ENCODE measurements at regions not wholly inside any gene's neighbourhood (a gene's known extent, or its start where the extent isn't known, plus 50 kb on each side); places are given as distances from the start of the nearest gene placed in this dataset.

DNA sequence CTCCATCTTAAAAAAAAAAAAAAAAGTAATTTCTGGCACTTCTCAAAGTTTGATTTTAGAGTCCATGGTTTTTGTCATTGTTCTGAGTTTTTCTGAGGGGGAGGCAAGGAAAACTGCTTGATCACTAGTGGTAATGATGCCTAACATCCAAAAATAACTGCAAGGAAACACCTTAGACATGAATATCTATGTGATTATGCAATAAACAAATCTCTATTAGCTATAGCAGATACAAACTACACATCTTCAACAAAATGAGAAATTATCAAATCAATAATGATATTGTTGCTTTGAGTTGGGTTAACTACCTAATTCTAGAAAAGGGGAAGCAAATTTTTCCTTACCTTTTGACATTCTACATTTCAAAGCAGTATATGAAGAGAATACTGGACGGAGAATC lies 230.9 kb upstream of the JARID2 start:
- no peak for TF ChIP-seq EZH2 (IDR thresholded peaks at IDR 0.05; ENCODE audit: low read length, missing control alignments)
- TF ChIP-seq, protein P1, sequence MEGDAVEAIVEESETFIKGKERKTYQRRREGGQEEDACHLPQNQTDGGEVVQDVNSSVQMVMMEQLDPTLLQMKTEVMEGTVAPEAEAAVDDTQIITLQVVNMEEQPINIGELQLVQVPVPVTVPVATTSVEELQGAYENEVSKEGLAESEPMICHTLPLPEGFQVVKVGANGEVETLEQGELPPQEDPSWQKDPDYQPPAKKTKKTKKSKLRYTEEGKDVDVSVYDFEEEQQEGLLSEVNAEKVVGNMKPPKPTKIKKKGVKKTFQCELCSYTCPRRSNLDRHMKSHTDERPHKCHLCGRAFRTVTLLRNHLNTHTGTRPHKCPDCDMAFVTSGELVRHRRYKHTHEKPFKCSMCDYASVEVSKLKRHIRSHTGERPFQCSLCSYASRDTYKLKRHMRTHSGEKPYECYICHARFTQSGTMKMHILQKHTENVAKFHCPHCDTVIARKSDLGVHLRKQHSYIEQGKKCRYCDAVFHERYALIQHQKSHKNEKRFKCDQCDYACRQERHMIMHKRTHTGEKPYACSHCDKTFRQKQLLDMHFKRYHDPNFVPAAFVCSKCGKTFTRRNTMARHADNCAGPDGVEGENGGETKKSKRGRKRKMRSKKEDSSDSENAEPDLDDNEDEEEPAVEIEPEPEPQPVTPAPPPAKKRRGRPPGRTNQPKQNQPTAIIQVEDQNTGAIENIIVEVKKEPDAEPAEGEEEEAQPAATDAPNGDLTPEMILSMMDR (conservative IDR thresholded peaks at IDR 0.05 in 1 of 2, IDR thresholded peaks at IDR 0.05 in 1 of 2; ENCODE audit: low read depth in 1 of 2, low read length in 2 of 2) = no peak
- no peak overlapping the region for H3K27ac ChIP-seq (ENCODE audit: insufficient read depth, low read length)

DNA sequence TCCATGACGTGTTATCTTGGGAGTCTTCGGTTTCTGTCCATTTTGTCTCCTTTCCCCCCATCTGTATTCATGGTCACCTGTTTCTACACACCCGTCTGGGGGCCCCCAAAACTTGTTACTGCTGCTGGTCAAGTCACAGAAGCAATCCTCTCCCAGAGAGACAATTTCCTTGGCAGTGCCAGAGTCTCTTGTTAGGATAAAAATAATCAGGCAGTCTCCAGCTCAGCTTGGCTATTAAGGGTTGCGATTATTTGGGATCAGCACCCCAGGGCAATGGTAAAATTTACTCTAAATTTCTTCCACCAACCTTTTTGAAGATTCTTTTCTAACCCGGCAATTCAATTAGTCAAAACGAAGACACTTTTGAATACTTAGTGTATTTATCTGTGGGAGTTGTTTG lies 229.1 kb upstream of the JARID2 start:
- H3K9ac ChIP-seq (ENCODE audit: insufficient read depth, low read length) = no peak overlapping the region
- H3K79me2 ChIP-seq (ENCODE audit: control insufficient read depth, insufficient read depth, low read length) = no peaks in the 10 kb centered on the region
- H3K4me2 ChIP-seq (ENCODE audit: extremely low read depth, insufficient read depth, low read length) = no peak overlapping the region
- H4K20me1 ChIP-seq (ENCODE audit: control insufficient read depth, extremely low read depth, insufficient read depth, low read length) = no peaks in the 10 kb centered on the region
- no peak for TF ChIP-seq EZH2 (IDR thresholded peaks at IDR 0.05; ENCODE audit: low read length, missing control alignments)
- TF ChIP-seq, protein P1 (conservative IDR thresholded peaks at IDR 0.05 in 1 of 2, IDR thresholded peaks at IDR 0.05 in 1 of 2; ENCODE audit: low read depth in 1 of 2, low read length in 2 of 2) = no peak
- no peak for DNase-seq (ENCODE audit: low read depth in 2 of 2)
- H3K27ac ChIP-seq (ENCODE audit: insufficient read depth, low read length) = no peak overlapping the region
- H2AFZ ChIP-seq (ENCODE audit: low read length) = no peak overlapping the region
- H3K36me3 ChIP-seq (ENCODE audit: control insufficient read depth, insufficient read depth, low read length) = no peaks in the 10 kb centered on the region
- no peak overlapping the region for H3K4me3 ChIP-seq (replicated peaks in 1 of 4; ENCODE audit: control extremely low read depth in 1 of 4, insufficient read depth in 1 of 4, low read depth in 3 of 4, low read length in 4 of 4)
- H3K4me1 ChIP-seq (ENCODE audit: control insufficient read depth, extremely low read depth, insufficient read depth, low read length) = no peaks in the 10 kb centered on the region
- H3K9me3 ChIP-seq (ENCODE audit: control insufficient read depth, insufficient read depth, low read depth, low read length) = no peaks in the 10 kb centered on the region
- peaks cover 2% of the 10 kb centered on the region for H3K27me3 ChIP-seq (ENCODE audit: control insufficient read depth, insufficient read depth, low read length)

More for the DNA sequence above, 230.9 kb upstream of the JARID2 start:
- Histone ChIP-seq H4K20me1 (ENCODE audit: control insufficient read depth, extremely low read depth, insufficient read depth, low read length) (no peaks in the 10 kb centered on the region), H3K4me1 (ENCODE audit: control insufficient read depth, extremely low read depth, insufficient read depth, low read length) (no peaks in the 10 kb centered on the region), H2AFZ (ENCODE audit: low read length) (no peak overlapping the region), H3K4me2 (ENCODE audit: extremely low read depth, insufficient read depth, low read length) (no peak overlapping the region), H3K79me2 (ENCODE audit: control insufficient read depth, insufficient read depth, low read length) (no peaks in the 10 kb centered on the region), H3K9me3 (ENCODE audit: control insufficient read depth, insufficient read depth, low read depth, low read length) (no peaks in the 10 kb centered on the region), H3K9ac (ENCODE audit: insufficient read depth, low read length) (no peak overlapping the region), H3K36me3 (ENCODE audit: control insufficient read depth, insufficient read depth, low read length) (no peaks in the 10 kb centered on the region), H3K4me3 (replicated peaks in 1 of 4; ENCODE audit: control extremely low read depth in 1 of 4, insufficient read depth in 1 of 4, low read depth in 3 of 4, low read length in 4 of 4) (no peak overlapping the region), H3K27me3 (ENCODE audit: control insufficient read depth, insufficient read depth, low read length) (peaks cover 2% of the 10 kb centered on the region)
- DNase-seq (ENCODE audit: low read depth in 2 of 2) = no peak

DNA sequence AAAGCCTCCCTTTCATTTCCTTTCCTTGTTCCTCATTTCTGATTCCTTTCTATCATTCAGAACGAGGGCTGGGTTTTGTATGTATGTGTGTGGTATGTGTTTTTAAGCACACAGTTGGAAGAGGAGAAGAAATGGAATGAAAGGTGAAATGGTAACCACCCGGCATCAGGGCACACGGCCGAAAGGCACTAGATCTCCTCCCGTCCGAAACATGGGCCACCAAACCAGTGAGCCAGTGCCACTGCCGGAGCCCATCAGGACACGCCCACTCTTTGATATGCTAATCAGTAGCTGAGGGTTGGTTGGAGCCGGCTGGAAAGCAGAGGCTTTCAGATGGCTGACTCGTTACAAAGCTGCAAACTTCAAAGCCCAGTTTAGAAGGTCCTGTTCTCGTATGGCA lies 228.6 kb upstream of the JARID2 start:
- no peak overlapping the region for H3K4me3 ChIP-seq (replicated peaks in 1 of 4; ENCODE audit: control extremely low read depth in 1 of 4, insufficient read depth in 1 of 4, low read depth in 3 of 4, low read length in 4 of 4)
- no peak overlapping the region for H3K27ac ChIP-seq (ENCODE audit: insufficient read depth, low read length)
- H3K4me2 ChIP-seq (ENCODE audit: extremely low read depth, insufficient read depth, low read length) = no peak overlapping the region
- DNase-seq (ENCODE audit: low read depth in 2 of 2) = peak in 1 of 2 donors; percentile 24
- no peaks in the 10 kb centered on the region for H3K4me1 ChIP-seq (ENCODE audit: control insufficient read depth, extremely low read depth, insufficient read depth, low read length)
- no peak overlapping the region for H3K9ac ChIP-seq (ENCODE audit: insufficient read depth, low read length)
- no peaks in the 10 kb centered on the region for H3K9me3 ChIP-seq (ENCODE audit: control insufficient read depth, insufficient read depth, low read depth, low read length)
- peaks cover 2% of the 10 kb centered on the region for H3K27me3 ChIP-seq (ENCODE audit: control insufficient read depth, insufficient read depth, low read length)
- no peaks in the 10 kb centered on the region for H4K20me1 ChIP-seq (ENCODE audit: control insufficient read depth, extremely low read depth, insufficient read depth, low read length)
- no peaks in the 10 kb centered on the region for H3K36me3 ChIP-seq (ENCODE audit: control insufficient read depth, insufficient read depth, low read length)
- no peak for TF ChIP-seq EZH2 (IDR thresholded peaks at IDR 0.05; ENCODE audit: low read length, missing control alignments)
- TF ChIP-seq, protein P1 (conservative IDR thresholded peaks at IDR 0.05 in 1 of 2, IDR thresholded peaks at IDR 0.05 in 1 of 2; ENCODE audit: low read depth in 1 of 2, low read length in 2 of 2) = no peak
- H3K79me2 ChIP-seq (ENCODE audit: control insufficient read depth, insufficient read depth, low read length) = no peaks in the 10 kb centered on the region
- H2AFZ ChIP-seq (ENCODE audit: low read length) = peak overlapping the region; percentile 17
